Tibial artery (tissue), 4 donors: ENCODE measurements at regions not wholly inside any gene's neighbourhood (a gene's known extent, or its start where the extent isn't known, plus 50 kb on each side); places are given as distances from the start of the nearest gene placed in this dataset.

ENCODE experiments used
- DNase-seq, 2 donors: peaks; one replicate each; pipeline ENCODE4 v3.0.0-alpha.2; 2019
- H3K27ac ChIP-seq, 2 donors: fragments of 200-600 bp; sonication (generic) in 1 of 2; 1 replicate in 1 of 2; 2 replicates in 1 of 2; pipeline ENCODE4 v1.5.1; 2018 to 2019; ENCODE audit warnings: mild to moderate bottlenecking in 1 of 2
- H3K27me3 ChIP-seq, 2 donors: fragments of 200-600 bp; sonication (generic) in 1 of 2; one replicate each; pipeline versions ENCODE4 v1.5.1 to v1.6.0; 2016 to 2019
- H3K36me3 ChIP-seq, 3 donors: fragments of 200-600 bp; sonication (generic) in 2 of 3; one replicate each; pipeline ENCODE4 v1.5.1; 2016 to 2019; ENCODE audit warnings: mild to moderate bottlenecking in 2 of 3
- H3K4me1 ChIP-seq, 4 donors: fragments of 200-600 bp; sonication (generic) in 2 of 4; 1 replicate in 3 of 4; 2 replicates in 1 of 4; pipeline ENCODE4 v1.5.1; 2016 to 2019
- H3K4me3 ChIP-seq, 2 donors: fragments of 200-600 bp; sonication (generic) in 1 of 2; 1 replicate in 1 of 2; 2 replicates in 1 of 2; pipeline ENCODE4 v1.5.1; 2018 to 2019; ENCODE audit warnings: mild to moderate bottlenecking in 2 of 2
- H3K9me3 ChIP-seq, 3 donors: fragments of 200-600 bp; sonication (generic) in 1 of 3; one replicate each; pipeline ENCODE4 v1.5.1; 2016 to 2019
- CTCF ChIP-seq, 2 experiments: fragments of 200-600 bp in 1 of 2; fragments of 450-650 bp in 1 of 2; IDR thresholded peaks; one replicate each; pipeline ENCODE4 v1.5.1; 2017 to 2019; ENCODE audit warnings: antibody characterized with exemption in 2 of 2, mild to moderate bottlenecking in 1 of 2, moderate library complexity in 1 of 2
- intact Hi-C: fragments of 100-400 bp; cut with DNase I; formaldehyde crosslinking; loops from one replicate; pipeline ENCODE4 v1.15.0; 2023; ENCODE audit warnings: low total_unique reads

- Histone ChIP-seq H3K4me1 (no peaks in the 10 kb centered on the region), H3K9me3 (no peaks in the 10 kb centered on the region), H3K27me3 (peaks cover 0 to under 1% of the 10 kb centered on the region in 2 donors), H3K27ac (no peak overlapping the region), H3K36me3 (no peaks in the 10 kb centered on the region), H3K4me3 (no peak overlapping the region)
- TF ChIP-seq CTCF (IDR thresholded peaks at IDR 0.05) = no peak
- DNase-seq = no peak
- intact Hi-C loops = no loop called here
Observed at GRCh38 chr2:60377825-60378224, 175.6 kb downstream of the BCL11A start.

- Histone ChIP-seq H3K27ac (no peak overlapping the region), H3K36me3 (no peaks in the 10 kb centered on the region), H3K4me3 (no peak overlapping the region), H3K4me1 (no peaks in the 10 kb centered on the region), H3K27me3 (no peaks in the 10 kb centered on the region), H3K9me3 (no peaks in the 10 kb centered on the region)
- no peak for DNase-seq
- intact Hi-C loops = no loop called here
- no peak for TF ChIP-seq CTCF (IDR thresholded peaks at IDR 0.05)
Observed at GRCh38 chr2:60376252-60376651, 177.2 kb downstream of the BCL11A start.

- no peaks in the 10 kb centered on the region for H3K36me3 ChIP-seq
- DNase-seq = no peak
- H3K4me3 ChIP-seq = no peak overlapping the region
- no peak overlapping the region for H3K27ac ChIP-seq
- H3K27me3 ChIP-seq = no peaks in the 10 kb centered on the region
- H3K4me1 ChIP-seq = no peaks in the 10 kb centered on the region
- no peak for TF ChIP-seq CTCF (IDR thresholded peaks at IDR 0.05)
- intact Hi-C loops = no loop called here
- H3K9me3 ChIP-seq = no peaks in the 10 kb centered on the region
Observed at GRCh38 chr2:60371681-60372080, 181.8 kb downstream of the BCL11A start.

- Histone ChIP-seq H3K9me3 (no peaks in the 10 kb centered on the region), H3K4me1 (no peaks in the 10 kb centered on the region), H3K27me3 (no peaks in the 10 kb centered on the region), H3K36me3 (no peaks in the 10 kb centered on the region), H3K4me3 (no peak overlapping the region), H3K27ac (no peak overlapping the region)
- no peak for TF ChIP-seq CTCF (IDR thresholded peaks at IDR 0.05)
- intact Hi-C loops = no loop called here
- no peak for DNase-seq
Observed at GRCh38 chr2:60371219-60371618, 182.2 kb downstream of the BCL11A start.

DNA sequence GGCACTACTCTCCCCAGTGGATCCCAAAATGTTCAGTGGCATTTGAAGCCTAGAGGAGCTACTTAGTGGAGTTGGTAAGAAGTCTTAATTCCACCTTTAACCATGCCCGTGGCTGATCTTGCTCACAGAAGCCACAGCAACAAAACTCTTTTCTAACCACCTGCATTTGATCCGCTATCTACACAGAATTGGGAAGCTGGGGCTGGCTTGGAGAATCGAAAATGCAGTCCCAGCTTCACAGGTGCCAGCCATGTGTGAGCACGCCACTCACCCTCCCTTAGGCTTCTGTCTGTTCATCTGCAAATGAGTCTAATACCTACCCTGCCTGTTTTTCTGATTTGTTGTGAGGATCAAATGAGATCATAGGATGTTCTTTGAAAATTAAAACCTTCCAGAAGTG is 182.6 kb downstream of the BCL11A start:
- DNase-seq = no peak
- no peaks in the 10 kb centered on the region for H3K36me3 ChIP-seq
- H3K9me3 ChIP-seq = no peaks in the 10 kb centered on the region
- H3K4me1 ChIP-seq = no peaks in the 10 kb centered on the region
- intact Hi-C loops = no loop called here
- no peaks in the 10 kb centered on the region for H3K27me3 ChIP-seq
- no peak for TF ChIP-seq CTCF (IDR thresholded peaks at IDR 0.05)
- no peak overlapping the region for H3K27ac ChIP-seq
- no peak overlapping the region for H3K4me3 ChIP-seq

GRCh38 chr2:60368456-60368855 is 185.0 kb downstream of the BCL11A start:
- H3K4me1 ChIP-seq = no peaks in the 10 kb centered on the region
- H3K4me3 ChIP-seq = no peak overlapping the region
- no peaks in the 10 kb centered on the region for H3K27me3 ChIP-seq
- H3K9me3 ChIP-seq = no peaks in the 10 kb centered on the region
- TF ChIP-seq CTCF (IDR thresholded peaks at IDR 0.05) = no peak
- H3K27ac ChIP-seq = no peak overlapping the region
- intact Hi-C loops = no loop called here
- H3K36me3 ChIP-seq = no peaks in the 10 kb centered on the region
- no peak for DNase-seq
